DND-41 (cell line): ENCODE measurements at regions not wholly inside any gene's neighbourhood (a gene's known extent, or its start where the extent isn't known, plus 50 kb on each side); places are given as distances from the start of the nearest gene placed in this dataset.

ENCODE experiments used
- ATAC-seq: fragments of 200-7000 bp; cut with Tn5 transposase; 3 replicates; pipeline ENCODE4 v1.9.1; 2021; ENCODE audit warnings: low read depth; ENCODE audit not compliant: insufficient read depth
- DNase-seq: peaks from one replicate; pipeline ENCODE4 v3.0.0-alpha.2; 2020
- H2AFZ ChIP-seq: 2 replicates; pipeline ENCODE4 v1.6.0; 2012; ENCODE audit warnings: low read depth, low read length
- H3K27ac ChIP-seq: 2 replicates; pipeline ENCODE4 v1.5.1; 2012; ENCODE audit warnings: low read length, inconsistent platforms
- H3K27me3 ChIP-seq: fragments of 200-600 bp; sonication (generic); 2 replicates; pipeline ENCODE4 v1.6.0; 2012; ENCODE audit warnings: low read length, mild to moderate bottlenecking, inconsistent platforms; ENCODE audit not compliant: insufficient read depth, poor library complexity
- H3K36me3 ChIP-seq: 2 replicates; pipeline ENCODE4 v1.5.1; 2012; ENCODE audit warnings: low read length, inconsistent platforms; ENCODE audit not compliant: insufficient read depth
- H3K4me1 ChIP-seq: 2 replicates; pipeline ENCODE4 v1.5.1; 2012; ENCODE audit warnings: mild to moderate bottlenecking, low read length; ENCODE audit not compliant: insufficient read depth
- H3K4me2 ChIP-seq: 2 replicates; pipeline ENCODE4 v1.6.0; 2012; ENCODE audit warnings: mild to moderate bottlenecking, moderate library complexity, low read length, inconsistent platforms; ENCODE audit not compliant: insufficient read depth
- H3K4me3 ChIP-seq, 2 experiments: fragments of 200-600 bp in 1 of 2; shearing (Covaris generic) in 1 of 2; 2 replicates each; pipeline ENCODE4 v1.5.1; 2012 to 2016; ENCODE audit warnings: inconsistent platforms in 2 of 2, low read length in 2 of 2, mild to moderate bottlenecking in 2 of 2, low read depth in 1 of 2, moderate library complexity in 1 of 2
- H3K79me2 ChIP-seq: 2 replicates; pipeline ENCODE4 v1.6.0; 2012; ENCODE audit warnings: low read length, inconsistent platforms; ENCODE audit not compliant: insufficient read depth
- H3K9ac ChIP-seq: 2 replicates; pipeline ENCODE4 v1.6.0; 2012; ENCODE audit warnings: low read depth, mild to moderate bottlenecking, inconsistent platforms, low read length, moderate library complexity
- H3K9me3 ChIP-seq: 2 replicates; pipeline ENCODE4 v1.5.1; 2012; ENCODE audit warnings: low read length, moderate library complexity, mild to moderate bottlenecking, inconsistent platforms; ENCODE audit not compliant: insufficient read depth, severe bottlenecking
- H4K20me1 ChIP-seq: 2 replicates; pipeline ENCODE4 v1.6.0; 2012; ENCODE audit warnings: low read length; ENCODE audit not compliant: insufficient read depth
- EZH2 ChIP-seq: IDR thresholded peaks from 3 replicates; pipeline ENCODE4 v1.6.1; 2012; ENCODE audit warnings: borderline replicate concordance, low read depth, mild to moderate bottlenecking, moderate library complexity, low read length, inconsistent platforms; ENCODE audit not compliant: severe bottlenecking
- TF ChIP-seq, protein P1 (sequence below): IDR thresholded peaks from 2 replicates; pipeline ENCODE4 v1.5.1; 2012; ENCODE audit warnings: borderline replicate concordance, low read length, moderate library complexity, mild to moderate bottlenecking; ENCODE audit not compliant: poor library complexity, severe bottlenecking; ENCODE audit errors: extremely low read depth

DNA sequence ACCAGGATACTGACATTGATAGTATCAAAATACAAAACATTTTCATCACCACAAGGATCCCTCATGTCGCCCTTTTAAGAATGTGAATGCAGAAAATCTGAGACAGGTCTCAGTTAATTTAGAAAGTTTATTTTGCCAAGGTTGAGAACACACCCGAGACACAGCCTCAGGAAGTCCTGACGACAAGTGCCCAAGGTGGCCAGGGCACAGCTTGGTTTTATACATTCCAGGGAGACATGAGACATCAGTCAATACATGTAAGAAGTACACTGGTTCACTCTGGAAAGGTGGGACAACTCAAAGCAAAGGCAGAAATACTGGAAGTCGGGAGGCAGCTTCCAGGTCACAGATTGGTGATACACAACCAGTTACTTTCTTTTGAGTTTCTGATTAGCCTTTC, 235.2 kb upstream of the KRR1 start:
- no peak overlapping the region for H2AFZ ChIP-seq
- no peak overlapping the region for H3K27ac ChIP-seq
- no peak overlapping the region for H3K9ac ChIP-seq
- no peaks in the 10 kb centered on the region for H4K20me1 ChIP-seq
- H3K4me3 ChIP-seq = no peak overlapping the region
- H3K4me2 ChIP-seq = no peak overlapping the region
- TF ChIP-seq, protein P1, sequence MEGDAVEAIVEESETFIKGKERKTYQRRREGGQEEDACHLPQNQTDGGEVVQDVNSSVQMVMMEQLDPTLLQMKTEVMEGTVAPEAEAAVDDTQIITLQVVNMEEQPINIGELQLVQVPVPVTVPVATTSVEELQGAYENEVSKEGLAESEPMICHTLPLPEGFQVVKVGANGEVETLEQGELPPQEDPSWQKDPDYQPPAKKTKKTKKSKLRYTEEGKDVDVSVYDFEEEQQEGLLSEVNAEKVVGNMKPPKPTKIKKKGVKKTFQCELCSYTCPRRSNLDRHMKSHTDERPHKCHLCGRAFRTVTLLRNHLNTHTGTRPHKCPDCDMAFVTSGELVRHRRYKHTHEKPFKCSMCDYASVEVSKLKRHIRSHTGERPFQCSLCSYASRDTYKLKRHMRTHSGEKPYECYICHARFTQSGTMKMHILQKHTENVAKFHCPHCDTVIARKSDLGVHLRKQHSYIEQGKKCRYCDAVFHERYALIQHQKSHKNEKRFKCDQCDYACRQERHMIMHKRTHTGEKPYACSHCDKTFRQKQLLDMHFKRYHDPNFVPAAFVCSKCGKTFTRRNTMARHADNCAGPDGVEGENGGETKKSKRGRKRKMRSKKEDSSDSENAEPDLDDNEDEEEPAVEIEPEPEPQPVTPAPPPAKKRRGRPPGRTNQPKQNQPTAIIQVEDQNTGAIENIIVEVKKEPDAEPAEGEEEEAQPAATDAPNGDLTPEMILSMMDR = no peak
- no peak for TF ChIP-seq EZH2
- H3K4me1 ChIP-seq = no peaks in the 10 kb centered on the region
- no peaks in the 10 kb centered on the region for H3K9me3 ChIP-seq
- no peaks in the 10 kb centered on the region for H3K27me3 ChIP-seq
- no peaks in the 10 kb centered on the region for H3K79me2 ChIP-seq
- ATAC-seq (no peak), DNase-seq (no peak)
- no peaks in the 10 kb centered on the region for H3K36me3 ChIP-seq

DNA sequence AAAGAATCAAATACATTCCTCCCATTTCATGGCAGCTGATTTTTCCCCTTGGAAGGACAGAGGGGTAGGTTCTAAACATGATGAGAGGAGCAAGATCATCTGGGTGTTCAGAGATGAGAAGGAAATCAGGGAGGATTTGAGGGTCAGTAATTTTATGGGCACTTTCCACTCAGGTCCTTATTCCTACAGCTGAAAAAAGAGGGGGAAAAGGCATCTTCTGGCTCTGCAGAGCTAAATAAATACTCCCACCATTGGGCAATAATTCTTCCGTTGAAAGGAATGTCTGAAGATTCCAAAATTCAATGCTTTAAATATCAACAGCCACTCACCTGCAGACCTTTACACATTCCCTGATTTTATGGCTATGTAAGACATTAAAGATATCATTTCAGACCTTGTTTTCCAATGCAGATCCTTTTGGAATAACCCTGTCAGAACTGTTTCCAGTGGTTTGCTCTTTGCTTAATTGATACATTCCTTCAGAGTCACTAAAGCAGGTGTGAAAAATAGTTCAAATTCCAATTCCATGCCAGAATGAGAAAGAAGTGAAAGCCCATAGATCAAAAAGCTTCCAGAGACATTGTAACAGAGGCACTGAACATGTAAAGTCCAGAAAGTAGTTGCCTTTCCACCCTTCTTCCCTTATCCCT, 233.3 kb upstream of the KRR1 start:
- TF ChIP-seq, protein P1 = no peak
- no peak for TF ChIP-seq EZH2
- no peak overlapping the region for H2AFZ ChIP-seq
- no peaks in the 10 kb centered on the region for H3K4me1 ChIP-seq
- no peak overlapping the region for H3K4me3 ChIP-seq
- H3K27me3 ChIP-seq = no peaks in the 10 kb centered on the region
- ATAC-seq (no peak), DNase-seq (no peak)
- no peaks in the 10 kb centered on the region for H4K20me1 ChIP-seq
- no peaks in the 10 kb centered on the region for H3K79me2 ChIP-seq
- no peak overlapping the region for H3K27ac ChIP-seq
- no peaks in the 10 kb centered on the region for H3K9me3 ChIP-seq
- H3K9ac ChIP-seq = no peak overlapping the region
- H3K36me3 ChIP-seq = no peaks in the 10 kb centered on the region
- H3K4me2 ChIP-seq = no peak overlapping the region

DNA sequence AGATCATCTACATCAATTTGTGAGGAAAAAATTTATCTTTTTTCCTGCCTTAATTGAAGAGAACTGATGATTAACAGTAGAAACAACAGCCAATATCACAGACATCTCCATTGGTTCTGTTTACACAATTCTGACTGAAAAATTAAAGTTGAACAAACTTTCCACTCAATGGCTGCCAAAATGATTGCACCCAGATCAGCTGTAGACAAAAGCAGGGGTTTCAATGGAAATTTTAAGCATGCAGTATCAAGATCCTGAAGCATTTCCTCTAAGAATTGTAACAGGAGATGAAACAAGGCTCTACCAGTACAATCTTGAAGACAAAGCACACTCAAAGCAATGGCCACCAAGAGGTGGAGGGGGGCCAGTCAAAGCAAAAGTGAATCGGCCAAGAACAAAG, 231.6 kb upstream of the KRR1 start:
- no peak overlapping the region for H3K27ac ChIP-seq
- H3K79me2 ChIP-seq = no peaks in the 10 kb centered on the region
- TF ChIP-seq, protein P1 = no peak
- no peak for TF ChIP-seq EZH2
- H3K4me3 ChIP-seq = no peak overlapping the region
- no peaks in the 10 kb centered on the region for H3K9me3 ChIP-seq
- H3K4me2 ChIP-seq = no peak overlapping the region
- no peaks in the 10 kb centered on the region for H3K27me3 ChIP-seq
- ATAC-seq (no peak), DNase-seq (no peak)
- H3K36me3 ChIP-seq = no peaks in the 10 kb centered on the region
- no peaks in the 10 kb centered on the region for H4K20me1 ChIP-seq
- H2AFZ ChIP-seq = no peak overlapping the region
- no peak overlapping the region for H3K9ac ChIP-seq
- no peaks in the 10 kb centered on the region for H3K4me1 ChIP-seq
